ENCODE measurements at regions not wholly inside any gene's neighbourhood (a gene's known extent, or its start where the extent isn't known, plus 50 kb on each side); places are given as distances from the start of the nearest gene placed in this dataset.
A peak's percentile ranks its signal among the peaks of the same experiment; 100 is the strongest.

GRCh38 chr10:69687426-69687825 is 57.4 kb downstream of the FAM241B start:
- intact Hi-C loops (cut with DNase I), result loop anchor here (5.0 kb wide), 1 partner anchor 225 kb away; no protein-coding TSS in a partner anchor
- Histone ChIP-seq H3K4me1 (peaks cover 5 to 21% of the 10 kb centered on the region in 2 donors), H3K27me3 (no peaks in the 10 kb centered on the region), H3K4me3 (no peak overlapping the region), H3K27ac (no peak overlapping the region), H3K9me3 (no peaks in the 10 kb centered on the region), H3K36me3 (no peaks in the 10 kb centered on the region)
- no peak for TF ChIP-seq CTCF (IDR thresholded peaks at IDR 0.05)
- peak in 1 of 2 donors; percentile 35 for DNase-seq (ENCODE audit: low spot score in 2 of 2)

DNA sequence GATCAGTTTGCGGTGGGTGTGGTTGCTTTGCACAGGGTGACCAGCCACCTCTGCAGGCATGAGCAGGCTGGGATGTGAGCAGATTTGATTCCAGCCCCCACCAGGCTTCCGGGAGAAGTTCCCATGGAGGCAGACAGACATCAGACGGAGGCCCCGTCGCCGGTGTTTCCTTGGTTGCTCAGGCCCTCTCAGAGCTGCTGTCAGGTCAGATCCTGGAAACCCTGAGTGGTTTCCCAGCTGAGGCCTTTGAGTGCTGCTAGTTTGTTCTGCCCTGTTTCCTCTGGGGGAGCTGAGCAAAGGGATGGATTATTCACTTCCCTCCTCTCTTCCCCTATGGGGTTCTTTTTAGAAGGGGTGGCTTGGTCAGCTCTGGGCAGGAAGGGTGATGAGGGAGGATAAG is 62.2 kb downstream of the FAM241B start:
- Histone ChIP-seq H3K4me3 (no peak overlapping the region), H3K27me3 (no peaks in the 10 kb centered on the region), H3K4me1 (no peaks in the 10 kb centered on the region), H3K36me3 (no peaks in the 10 kb centered on the region), H3K27ac (no peak overlapping the region), H3K9me3 (no peaks in the 10 kb centered on the region)
- no peak for TF ChIP-seq CTCF (IDR thresholded peaks at IDR 0.05)
- intact Hi-C loops (cut with DNase I), result no loop called here
- DNase-seq (ENCODE audit: low spot score in 2 of 2), result peak in 1 of 2 donors; percentile 43

- Histone ChIP-seq H3K4me3 (no peak overlapping the region), H3K9me3 (no peaks in the 10 kb centered on the region), H3K27ac (no peak overlapping the region), H3K27me3 (no peaks in the 10 kb centered on the region), H3K4me1 (no peaks in the 10 kb centered on the region), H3K36me3 (no peaks in the 10 kb centered on the region)
- no peak for TF ChIP-seq CTCF (IDR thresholded peaks at IDR 0.05)
- DNase-seq (ENCODE audit: low spot score in 2 of 2), result peak in 1 of 2 donors; percentile 55
- intact Hi-C loops (cut with DNase I), result no loop called here
These were observed 62.8 kb downstream of the FAM241B start for GRCh38 chr10:69692891-69693290.

DNA sequence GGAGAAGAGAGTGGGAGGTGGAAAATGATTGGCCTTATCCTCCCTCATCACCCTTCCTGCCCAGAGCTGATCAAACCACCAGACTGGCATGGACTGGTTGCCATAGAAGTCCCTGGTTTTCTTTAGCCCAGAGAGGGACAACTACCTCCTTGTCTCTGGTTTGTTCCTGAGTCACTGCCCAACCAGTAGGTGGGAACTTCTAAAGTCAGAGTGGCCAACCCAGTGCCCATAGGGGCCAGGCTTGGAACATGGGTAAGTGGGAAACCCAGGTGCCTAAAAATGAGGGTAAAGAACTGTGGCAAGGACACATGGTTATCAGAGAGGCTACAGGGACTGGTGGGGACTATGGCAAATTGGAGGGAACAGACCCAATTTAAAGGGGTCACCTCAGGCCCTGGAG is 63.8 kb downstream of the FAM241B start:
- Histone ChIP-seq H3K27ac (no peak overlapping the region), H3K27me3 (no peaks in the 10 kb centered on the region), H3K36me3 (no peaks in the 10 kb centered on the region), H3K9me3 (no peaks in the 10 kb centered on the region), H3K4me1 (no peaks in the 10 kb centered on the region), H3K4me3 (no peak overlapping the region)
- no peak for TF ChIP-seq CTCF (IDR thresholded peaks at IDR 0.05)
- DNase-seq (ENCODE audit: low spot score in 2 of 2), result peak in 1 of 2 donors; percentile 57
- intact Hi-C loops (cut with DNase I), result no loop called here

GRCh38 chr10:69696073-69696731 is 66.2 kb downstream of the FAM241B start:
- H3K9me3 ChIP-seq, result no peaks in the 10 kb centered on the region
- no peak overlapping the region for H3K27ac ChIP-seq
- TF ChIP-seq CTCF (IDR thresholded peaks at IDR 0.05), result peak; percentile 35 to 55 (median 47)
- intact Hi-C loops (cut with DNase I), result loop anchor here (1.0 to 2.0 kb wide), 2 partner anchors 19 to 104 kb away; no protein-coding TSS in a partner anchor
- no peak overlapping the region for H3K4me3 ChIP-seq
- no peaks in the 10 kb centered on the region for H3K4me1 ChIP-seq
- no peaks in the 10 kb centered on the region for H3K27me3 ChIP-seq
- no peaks in the 10 kb centered on the region for H3K36me3 ChIP-seq
- DNase-seq (ENCODE audit: low spot score in 2 of 2), result no peak
